HepG2 (cell line): ENCODE measurements at regions not wholly inside any gene's neighbourhood (a gene's known extent, or its start where the extent isn't known, plus 50 kb on each side); places are given as distances from the start of the nearest gene placed in this dataset.

ENCODE experiments used
- ATAC-seq: fragments of 200-7000 bp; cut with Tn5 transposase; 3 replicates; pipeline ENCODE4 v1.9.1; 2020; ENCODE audit warnings: mild to moderate bottlenecking, moderate library complexity
- BruUV-seq: library from RNA; stranded (reverse); fragments of 400-500 nt; replicated peaks from 2 replicates; lab custom pipeline; 2021; lab: Mats Ljungman, UMichigan
- CTCF ChIA-PET: fragments of 300-600 bp; formaldehyde crosslinking; extraction: SDS; loops from one replicate; lab custom pipeline; 2021; ENCODE audit warnings: low total read pairs, inconsistent platforms, low intra/inter-chr PET ratio; lab: Yijun Ruan, JAX
- POLR2A ChIA-PET: fragments of 350-600 bp; sonication (Branson Sonifier 250); formaldehyde crosslinking; loops from one replicate; lab custom pipeline; 2020; ENCODE audit warnings: antibody characterized with exemption, inconsistent platforms; lab: Yijun Ruan, JAX
- DNase-seq: peaks from one replicate; pipeline ENCODE4 v3.0.0-alpha.2; 2015; ENCODE audit warnings: low spot score
- FAIRE-seq: peaks from 3 replicates; lab custom pipeline; 2011; peaks lifted over from hg19 to GRCh38; lab: Jason Lieb, UNC
- H2AFZ ChIP-seq: one replicate; pipeline ENCODE4 v1.6.1; 2011; ENCODE audit warnings: low read length, inconsistent platforms
- H3K27ac ChIP-seq: fragments of 300-600 bp; 3 replicates; pipeline ENCODE4 v1.8.0; 2011; ENCODE audit warnings: mixed run types, mild to moderate bottlenecking, mixed read lengths, low read length, inconsistent platforms; ENCODE audit not compliant: insufficient read depth; ENCODE audit errors: extremely low read length
- H3K27me3 ChIP-seq, 2 experiments: fragments of 200-600 bp in 1 of 2; 2 replicates in 1 of 2; 3 replicates in 1 of 2; pipeline versions ENCODE4 v1.6.0 to v1.8.0; 2011; ENCODE audit warnings: low read length in 2 of 2, mild to moderate bottlenecking in 2 of 2, moderate library complexity in 2 of 2, inconsistent platforms in 1 of 2; ENCODE audit not compliant: insufficient read depth in 2 of 2, control insufficient read depth in 1 of 2
- H3K36me3 ChIP-seq, 2 experiments: fragments of 200-600 bp in 1 of 2; replicated peaks in 1 of 2; 2 replicates in 1 of 2; 3 replicates in 1 of 2; pipeline versions ENCODE4 v1.5.1 to v1.8.0; 2011; ENCODE audit warnings: low read length in 2 of 2, inconsistent platforms in 1 of 2; ENCODE audit not compliant: insufficient read depth in 2 of 2, control insufficient read depth in 1 of 2
- H3K4me1 ChIP-seq: 2 replicates; pipeline ENCODE4 v1.5.1; 2012; ENCODE audit warnings: low read length, inconsistent platforms; ENCODE audit not compliant: insufficient read depth
- H3K4me2 ChIP-seq: 2 replicates; pipeline ENCODE4 v1.6.0; 2011; ENCODE audit warnings: low read depth, low read length, inconsistent platforms
- H3K4me3 ChIP-seq, 3 experiments: fragments of 200-600 bp in 1 of 3; sonication (generic), shearing (Covaris generic) in 1 of 3; replicated peaks in 1 of 3; 2 replicates each; pipeline ENCODE4 v1.5.1; 2011 to 2016; ENCODE audit warnings: low read length in 3 of 3, inconsistent platforms in 2 of 3, low read depth in 2 of 3, mild to moderate bottlenecking in 2 of 3, control low read depth in 1 of 3, mixed read lengths in 1 of 3; ENCODE audit not compliant: insufficient read depth in 1 of 3
- H3K79me2 ChIP-seq: one replicate; pipeline ENCODE4 v1.6.1; 2011; ENCODE audit warnings: low read length, inconsistent platforms; ENCODE audit not compliant: insufficient read depth
- H3K9ac ChIP-seq: 2 replicates; pipeline ENCODE4 v1.6.0; 2011; ENCODE audit warnings: mild to moderate bottlenecking, low read depth, low read length, inconsistent platforms; ENCODE audit not compliant: insufficient read depth
- H3K9me3 ChIP-seq: 2 replicates; pipeline ENCODE4 v1.5.1; 2012; ENCODE audit warnings: mild to moderate bottlenecking, low read length
- H4K20me1 ChIP-seq: 2 replicates; pipeline ENCODE4 v1.6.0; 2011; ENCODE audit warnings: inconsistent platforms, mild to moderate bottlenecking, low read length, moderate library complexity; ENCODE audit not compliant: insufficient read depth
- ASH2L ChIP-seq: fragments of 300-600, 200-600 bp; sonication (generic); IDR thresholded peaks from 2 replicates; pipeline ENCODE4 v1.7.0; 2017; ENCODE audit warnings: low read depth, mild to moderate bottlenecking, moderate library complexity, mixed read lengths, low read length; ENCODE audit not compliant: insufficient read length
- CTCF ChIP-seq: sonication (generic); formaldehyde crosslinking; IDR thresholded peaks from 2 replicates; pipeline ENCODE4 v1.5.0; 2020; ENCODE audit warnings: mild to moderate bottlenecking, missing genetic modification reagents, moderate library complexity
- GABPA ChIP-seq, 2 experiments: IDR thresholded peaks; 2 replicates each; pipeline ENCODE4 v1.6.1; 2011 to 2016; ENCODE audit warnings: low read depth in 2 of 2, low read length in 1 of 2, missing biosample characterization in 1 of 2, missing genetic modification characterization in 1 of 2
- PTBP1 ChIP-seq: fragments of 200-400 bp; formaldehyde crosslinking; IDR thresholded peaks from 2 replicates; pipeline ENCODE4 v1.6.1; 2018; ENCODE audit warnings: low read length, low read depth; ENCODE audit not compliant: poor library complexity, severe bottlenecking
- SOX13 ChIP-seq, 3 experiments: fragments of 450-650 bp in 1 of 3; sonication (generic) in 1 of 3; formaldehyde crosslinking in 1 of 3; IDR thresholded peaks in 2 of 3; conservative IDR thresholded peaks in 1 of 3; 2 replicates each; pipeline versions ENCODE4 v1.5.0 to v1.6.1; 2016 to 2020; ENCODE audit warnings: antibody characterized with exemption in 1 of 3, mild to moderate bottlenecking in 1 of 3, missing compliant biosample characterization in 1 of 3, missing genetic modification reagents in 1 of 3, moderate library complexity in 1 of 3
- SRSF1 ChIP-seq: fragments of 200-400 bp; formaldehyde crosslinking; optimal IDR thresholded peaks from 2 replicates; pipeline ENCODE3; 2017; ENCODE audit warnings: mild to moderate bottlenecking, low read depth, low read length, moderate library complexity
- TFE3 ChIP-seq: IDR thresholded peaks from 2 replicates; pipeline ENCODE4 v1.6.1; 2016
- ZFP1 ChIP-seq: IDR thresholded peaks from 2 replicates; pipeline ENCODE4 v1.6.1; 2016
- ZFP37 ChIP-seq: sonication (generic); formaldehyde crosslinking; IDR thresholded peaks from 2 replicates; pipeline ENCODE4 v1.4.0; 2020; ENCODE audit warnings: missing genetic modification reagents, borderline replicate concordance
- ZNF362 ChIP-seq: sonication (generic); formaldehyde crosslinking; IDR thresholded peaks from 2 replicates; pipeline ENCODE4 v1.4.0; 2020; ENCODE audit warnings: missing genetic modification reagents, mild to moderate bottlenecking, borderline replicate concordance
- ZNF367 ChIP-seq: sonication (generic); formaldehyde crosslinking; IDR thresholded peaks from 2 replicates; pipeline ENCODE4 v1.4.0; 2020; ENCODE audit warnings: missing genetic modification reagents, borderline replicate concordance
- WGBS: methylation state at CpG from one replicate; pipeline ENCODE4 v1.1.6; 2017; ENCODE audit warnings: low lambda C conversion rate; 5-methylcytosine and 5-hydroxymethylcytosine counted together
- in situ Hi-C: cut with HindIII; loops from 2 replicates; pipeline ENCODE4 v1.10.0; 2017; ENCODE audit warnings: low pct_unique_long_range_greater_than_20kb; ENCODE audit not compliant: extremely low pct_ligation_motif_present
- intact Hi-C: fragments of 100-400 bp; cut with micrococcal nuclease; formaldehyde crosslinking; loops from one replicate; pipeline ENCODE4 v1.10.0; 2022; ENCODE audit not compliant: unreplicated experiment

- no peak for TF ChIP-seq ZNF362 (CRISPR knock-in tag)
- no peak for TF ChIP-seq TFE3 (CRISPR knock-in tag)
- TF ChIP-seq PTBP1, result no peak
- TF ChIP-seq ZFP37 (CRISPR knock-in tag), result no peak
- TF ChIP-seq GABPA (IDR thresholded peaks at IDR 0.05; ENCODE audit: low read depth, low read length), result no peak
- no peak for TF ChIP-seq GABPA (CRISPR knock-in tag; IDR thresholded peaks at IDR 0.05; ENCODE audit: low read depth)
These were observed 248.5 kb downstream of the RERGL start (continued) for GRCh38 chr12:17841496-17841895.

- in situ Hi-C loops, result no loop called here
- DNase-seq, result no peak
- H3K27me3 ChIP-seq, result no peaks in the 10 kb centered on the region
- no peak overlapping the region for H3K4me2 ChIP-seq
- FAIRE-seq, result no peak
- H3K9ac ChIP-seq, result no peak overlapping the region
- H3K36me3 ChIP-seq, result no peaks in the 10 kb centered on the region
- no peak overlapping the region for H3K27ac ChIP-seq
- 71% methylated on average over 1 of the region's 1 CpG for WGBS
- no peaks in the 10 kb centered on the region for H3K4me1 ChIP-seq
- no peaks in the 10 kb centered on the region for H4K20me1 ChIP-seq
- no peak for ATAC-seq
- no peak overlapping the region for H2AFZ ChIP-seq
- POLR2A ChIA-PET, result no interaction called here
- H3K79me2 ChIP-seq, result no peaks in the 10 kb centered on the region
- H3K9me3 ChIP-seq, result peaks cover 16% of the 10 kb centered on the region
- no peak for TF ChIP-seq ASH2L
- no peak for TF ChIP-seq ZFP1 (CRISPR knock-in tag)
- TF ChIP-seq SOX13 (IDR thresholded peaks at IDR 0.05), result no peak
- TF ChIP-seq SOX13 (CRISPR knock-in tag; conservative IDR thresholded peaks at IDR 0.05 in 1 of 2, IDR thresholded peaks at IDR 0.05 in 1 of 2), result no peak
- no peak for TF ChIP-seq CTCF (CRISPR knock-in tag)
- TF ChIP-seq SRSF1, result no peak
- no peak for TF ChIP-seq ZNF367 (CRISPR knock-in tag)
- BruUV-seq, result no TSS peak
- no peak overlapping the region for H3K4me3 ChIP-seq
- CTCF ChIA-PET, result no interaction called here
- intact Hi-C loops, result no loop called here
These were observed 260.2 kb downstream of the RERGL start for GRCh38 chr12:17829813-17830212.
